ENCODE measurements at regions not wholly inside any gene's neighbourhood (a gene's known extent, or its start where the extent isn't known, plus 50 kb on each side); places are given as distances from the start of the nearest gene placed in this dataset.

GRCh38 chr1:235015291-235015985, 113.2 kb downstream of the TOMM20 start:
- Histone ChIP-seq H3K4me1 (ENCODE audit: control insufficient read depth in 1 of 2, insufficient read depth in 2 of 2, low read depth in 1 of 2, low read length in 1 of 2) (peaks cover 7 to 9% of the 10 kb centered on the region in 2 experiments; a peak in 3 of 4 replicates), H3K36me3 (replicated peaks in 1 of 2; ENCODE audit: control insufficient read depth in 1 of 2, insufficient read depth in 2 of 2, low read length in 1 of 2) (peaks cover 0 to 3% of the 10 kb centered on the region in 2 experiments), H3K9me2 (no peaks in the 10 kb centered on the region), H3K79me2 (ENCODE audit: insufficient read depth) (no peaks in the 10 kb centered on the region), H3K27me3 (ENCODE audit: insufficient read depth) (no peaks in the 10 kb centered on the region), H2AFZ (ENCODE audit: low read depth) (no peak overlapping the region), H3K4me2 (no peak overlapping the region), H3K9ac (no peak overlapping the region), H4K20me1 (ENCODE audit: insufficient read depth) (no peaks in the 10 kb centered on the region), H3K9me3 (no peaks in the 10 kb centered on the region), H3F3A (replicated peaks; ENCODE audit: insufficient read depth) (peaks cover 22% of the 10 kb centered on the region), H3K27ac (ENCODE audit: low read depth in 2 of 2, low read length in 1 of 2) (no peak overlapping the region), H3K4me3 (ENCODE audit: low read depth in 2 of 2, low read length in 1 of 2) (no peak overlapping the region)
- CTCF ChIA-PET = interaction anchor here (1.0 kb wide), 1 partner anchor 11 kb away, joined by 3 read pairs; no protein-coding TSS in a partner anchor
- 93% methylated on average over 6 of the region's 6 CpGs for whole genome bisulfite sequencing (ENCODE audit: low lambda C conversion rate)
- DNase-seq = no peak
- no peak for TF ChIP-seq EZH2phosphoT487 (IDR thresholded peaks at IDR 0.05; ENCODE audit: borderline replicate concordance, low read depth)
- no peak for TF ChIP-seq MXI1 (IDR thresholded peaks at IDR 0.05; ENCODE audit: low read depth, low read length)
- TF ChIP-seq SIN3A (IDR thresholded peaks at IDR 0.05; ENCODE audit: borderline replicate concordance, low read depth, low read length) = no peak
- no peak for TF ChIP-seq TEAD4 (IDR thresholded peaks at IDR 0.05; ENCODE audit: borderline replicate concordance, insufficient read depth)
- TF ChIP-seq YY1 (IDR thresholded peaks at IDR 0.05; ENCODE audit: low read depth) = no peak
- no peak for TF ChIP-seq PBX3 (IDR thresholded peaks at IDR 0.05)
- POLR2A ChIA-PET = no interaction called here

- CTCF ChIA-PET = interaction anchor here (1.0 kb wide), 1 partner anchor 12 kb away, joined by 3 read pairs; no protein-coding TSS in a partner anchor
- TF ChIP-seq SIN3A (IDR thresholded peaks at IDR 0.05; ENCODE audit: borderline replicate concordance, low read depth, low read length) = no peak
- TF ChIP-seq GATA2 (CRISPR knock-in tag; IDR thresholded peaks at IDR 0.05) = no peak
- TF ChIP-seq ELF1 (IDR thresholded peaks at IDR 0.05) = no peak
- no peak for TF ChIP-seq TCF12 (IDR thresholded peaks at IDR 0.05)
- TF ChIP-seq ZBTB33 (IDR thresholded peaks at IDR 0.05; ENCODE audit: borderline replicate concordance, low read depth) = no peak
- no peak for TF ChIP-seq EP300 (IDR thresholded peaks at IDR 0.05; ENCODE audit: borderline replicate concordance in 1 of 2, low read depth in 1 of 2, low read length in 1 of 2)
- TF ChIP-seq RXRA (IDR thresholded peaks at IDR 0.05; ENCODE audit: borderline replicate concordance, low read depth) = no peak
- no peak for TF ChIP-seq GABPA (IDR thresholded peaks at IDR 0.05; ENCODE audit: low read depth)
- no peak for TF ChIP-seq FOSL2 (IDR thresholded peaks at IDR 0.05; ENCODE audit: borderline replicate concordance, low read depth)
- no peak for TF ChIP-seq POLR2AphosphoS5 (IDR thresholded peaks at IDR 0.05; ENCODE audit: low read depth, low read length)
- no peak for TF ChIP-seq CTCF (IDR thresholded peaks at IDR 0.05)
- no peak for TF ChIP-seq FOXJ3 (CRISPR knock-in tag; IDR thresholded peaks at IDR 0.05)
- no peak for TF ChIP-seq TEAD4 (IDR thresholded peaks at IDR 0.05; ENCODE audit: borderline replicate concordance, insufficient read depth)
- TF ChIP-seq EZH2phosphoT487 (IDR thresholded peaks at IDR 0.05; ENCODE audit: borderline replicate concordance, low read depth) = no peak
- TF ChIP-seq NRF1 (IDR thresholded peaks at IDR 0.05; ENCODE audit: low read depth, low read length) = no peak
- TF ChIP-seq MAX (IDR thresholded peaks at IDR 0.05; ENCODE audit: low read depth) = no peak
- no peak for TF ChIP-seq PBX3 (IDR thresholded peaks at IDR 0.05)
- no peaks in the 10 kb centered on the region for H3K9me2 ChIP-seq
- no peaks in the 10 kb centered on the region for H4K20me1 ChIP-seq (ENCODE audit: insufficient read depth)
- H3K79me2 ChIP-seq (ENCODE audit: insufficient read depth) = no peaks in the 10 kb centered on the region
- peaks cover 7 to 9% of the 10 kb centered on the region in 2 experiments; a peak in 3 of 4 replicates for H3K4me1 ChIP-seq (ENCODE audit: control insufficient read depth in 1 of 2, insufficient read depth in 2 of 2, low read depth in 1 of 2, low read length in 1 of 2)
- H3K27me3 ChIP-seq (ENCODE audit: insufficient read depth) = no peaks in the 10 kb centered on the region
- POLR2A ChIA-PET = no interaction called here
- H3K27ac ChIP-seq (ENCODE audit: low read depth in 2 of 2, low read length in 1 of 2) = no peak overlapping the region
- WGBS (ENCODE audit: low lambda C conversion rate) = 100% methylated on average over 2 of the region's 2 CpGs
- peaks cover 22% of the 10 kb centered on the region for H3F3A ChIP-seq (replicated peaks; ENCODE audit: insufficient read depth)
- H3K4me3 ChIP-seq (ENCODE audit: low read depth in 2 of 2, low read length in 1 of 2) = no peak overlapping the region
- H3K36me3 ChIP-seq (replicated peaks in 1 of 2; ENCODE audit: control insufficient read depth in 1 of 2, insufficient read depth in 2 of 2, low read length in 1 of 2) = peaks cover 0 to 3% of the 10 kb centered on the region in 2 experiments
- no peak overlapping the region for H3K9ac ChIP-seq
- no peak overlapping the region for H3K4me2 ChIP-seq
- H2AFZ ChIP-seq (ENCODE audit: low read depth) = no peak overlapping the region
- H3K9me3 ChIP-seq = no peaks in the 10 kb centered on the region
- DNase-seq = no peak
These were observed 113.9 kb downstream of the TOMM20 start for GRCh38 chr1:235014756-235015155.

Data from SK-N-SH (cell line).